MM.1S (cell line): ENCODE measurements at regions not wholly inside any gene's neighbourhood (a gene's known extent, or its start where the extent isn't known, plus 50 kb on each side); places are given as distances from the start of the nearest gene placed in this dataset.

Experiments used
- CTCF ChIP-seq: fragments of 300-600 bp; sonication (generic); IDR thresholded peaks from 2 replicates; pipeline ENCODE4 v1.5.1; 2016; ENCODE audit warnings: antibody characterized with exemption, low read length, mixed read lengths
- EZH2 ChIP-seq: fragments of 300-600 bp; sonication (generic); optimal IDR thresholded peaks from 2 replicates; pipeline ENCODE3; 2017; ENCODE audit warnings: low read depth, mild to moderate bottlenecking, antibody characterized with exemption, low read length, mixed read lengths

- TF ChIP-seq CTCF (no peak), EZH2 (no peak)
Observed at GRCh38 chr3:106249981-106250380, 381.2 kb upstream of the CBLB start.
